Activated CD4-positive, alpha-beta memory T cell treated with anti-CD3 and anti-CD28 coated beads for 36 hours (primary cell): ENCODE measurements at regions not wholly inside any gene's neighbourhood (a gene's known extent, or its start where the extent isn't known, plus 50 kb on each side); places are given as distances from the start of the nearest gene placed in this dataset.

Source experiments
- CTCF ChIA-PET: fragments of 350-600 bp; sonication (Branson Sonifier 250); formaldehyde crosslinking; loops from one replicate; lab custom pipeline; 2021; ENCODE audit warnings: antibody characterized with exemption, inconsistent platforms; lab: Charles Lee
- POLR2A ChIA-PET: fragments of 350-600 bp; sonication (Branson Sonifier 250); formaldehyde crosslinking; loops from one replicate; lab custom pipeline; 2021; ENCODE audit warnings: antibody characterized with exemption; lab: Charles Lee
- DNase-seq: peaks from one replicate; pipeline ENCODE4 v3.0.0-alpha.2; 2020
- H3K27ac Mint-ChIP-seq: one replicate; pipeline ENCODE4 v1.8.0; 2021; ENCODE audit warnings: mixed read lengths
- H3K27me3 Mint-ChIP-seq: one replicate; pipeline ENCODE4 v1.8.0; 2021; ENCODE audit warnings: mixed read lengths
- H3K36me3 Mint-ChIP-seq: one replicate; pipeline ENCODE4 v1.8.0; 2021; ENCODE audit warnings: mixed read lengths
- H3K4me1 Mint-ChIP-seq: one replicate; pipeline ENCODE4 v1.8.0; 2021; ENCODE audit warnings: low read depth, mixed read lengths
- H3K4me3 Mint-ChIP-seq: one replicate; pipeline ENCODE4 v1.8.0; 2021; ENCODE audit warnings: mild to moderate bottlenecking, mixed read lengths
- H3K9me3 Mint-ChIP-seq: one replicate; pipeline ENCODE4 v1.8.0; 2021; ENCODE audit warnings: mixed read lengths
- intact Hi-C: fragments of 100-400 bp; cut with micrococcal nuclease; formaldehyde crosslinking; loops from one replicate; pipeline ENCODE4 v1.15.1; 2023

DNA sequence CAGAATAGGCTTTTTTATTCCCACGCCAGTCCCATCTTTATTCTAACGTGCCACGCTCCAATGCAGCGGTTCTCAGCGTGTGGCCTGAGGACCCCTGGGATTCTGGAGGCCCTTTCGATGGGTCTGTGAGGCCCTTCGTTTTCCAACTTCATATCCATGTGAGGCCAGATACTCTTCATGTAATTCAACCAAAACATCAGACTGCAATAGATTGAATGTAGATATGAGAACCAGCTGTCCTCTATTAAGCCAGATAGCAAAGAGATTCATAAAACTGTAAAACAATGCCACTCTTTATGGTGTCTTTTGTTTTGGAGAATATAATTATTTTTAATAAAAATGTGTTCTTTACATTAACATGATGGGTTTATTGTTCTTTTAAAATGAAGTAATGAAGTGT lies 53.2 kb upstream of the KMT2C start:
- Mint-ChIP-seq H3K27ac (no peak overlapping the region), H3K27me3 (no peaks in the 10 kb centered on the region), H3K4me1 (no peaks in the 10 kb centered on the region), H3K4me3 (no peak overlapping the region), H3K9me3 (no peaks in the 10 kb centered on the region), H3K36me3 (no peaks in the 10 kb centered on the region)
- ChIA-PET POLR2A (no interaction called here), CTCF (no interaction called here)
- intact Hi-C loops: no loop called here
- no peak for DNase-seq

DNA sequence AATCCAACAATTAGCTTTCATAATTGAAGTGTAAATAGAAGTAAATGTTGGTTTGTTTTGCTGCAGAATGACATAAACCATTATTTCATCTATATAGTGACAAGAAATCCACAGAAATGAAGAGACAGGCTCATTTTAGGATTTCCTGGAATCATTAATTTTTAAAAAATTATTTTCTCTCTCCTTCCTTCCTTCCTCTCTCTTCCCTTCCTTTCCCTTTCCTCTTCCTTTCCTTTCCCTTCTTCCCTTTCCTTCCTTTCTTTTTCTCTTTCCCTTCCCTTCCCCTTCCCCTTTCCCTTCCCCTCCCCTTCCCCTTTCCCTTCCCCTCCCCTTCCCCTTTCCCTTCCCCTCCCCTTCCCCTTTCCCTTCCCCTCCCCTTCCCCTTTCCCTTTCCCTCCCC lies 51.2 kb upstream of the KMT2C start:
- intact Hi-C loops: no loop called here
- ChIA-PET CTCF (no interaction called here), POLR2A (no interaction called here)
- Mint-ChIP-seq H3K27me3 (no peaks in the 10 kb centered on the region), H3K9me3 (no peaks in the 10 kb centered on the region), H3K27ac (no peak overlapping the region), H3K4me1 (no peaks in the 10 kb centered on the region), H3K4me3 (no peak overlapping the region), H3K36me3 (no peaks in the 10 kb centered on the region)
- no peak for DNase-seq

DNA sequence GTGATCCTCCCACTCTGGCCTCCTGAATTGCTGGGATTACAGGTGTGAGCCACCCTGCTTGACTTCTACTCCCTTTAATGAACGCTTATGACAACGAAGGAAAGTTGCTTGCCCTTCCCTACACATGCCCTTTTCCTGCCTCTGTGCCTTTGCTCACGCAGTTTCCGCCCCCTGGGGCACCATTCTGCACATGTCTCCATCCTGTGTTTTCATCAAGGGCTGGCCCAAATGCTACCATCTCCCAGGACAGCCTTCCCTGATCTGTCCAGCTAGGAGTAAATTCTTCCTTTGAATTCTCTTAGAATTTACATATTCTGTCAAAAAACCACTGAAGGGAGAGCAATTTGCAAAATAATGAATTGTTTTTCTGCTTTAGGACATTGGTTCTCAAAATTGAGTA lies 50.0 kb upstream of the KMT2C start:
- no peaks in the 10 kb centered on the region for H3K27me3 Mint-ChIP-seq
- ChIA-PET CTCF (no interaction called here), POLR2A (no interaction called here)
- no peak for DNase-seq
- no peak overlapping the region for H3K27ac Mint-ChIP-seq
- no peak overlapping the region for H3K4me3 Mint-ChIP-seq
- no peaks in the 10 kb centered on the region for H3K36me3 Mint-ChIP-seq
- intact Hi-C loops: no loop called here
- no peaks in the 10 kb centered on the region for H3K4me1 Mint-ChIP-seq
- no peaks in the 10 kb centered on the region for H3K9me3 Mint-ChIP-seq
